ENCODE measurements at regions not wholly inside any gene's neighbourhood (a gene's known extent, or its start where the extent isn't known, plus 50 kb on each side); places are given as distances from the start of the nearest gene placed in this dataset.

GRCh38 chr6:93550551-93551276 is 131.4 kb upstream of the EPHA7 start:
- TF ChIP-seq, protein P1, sequence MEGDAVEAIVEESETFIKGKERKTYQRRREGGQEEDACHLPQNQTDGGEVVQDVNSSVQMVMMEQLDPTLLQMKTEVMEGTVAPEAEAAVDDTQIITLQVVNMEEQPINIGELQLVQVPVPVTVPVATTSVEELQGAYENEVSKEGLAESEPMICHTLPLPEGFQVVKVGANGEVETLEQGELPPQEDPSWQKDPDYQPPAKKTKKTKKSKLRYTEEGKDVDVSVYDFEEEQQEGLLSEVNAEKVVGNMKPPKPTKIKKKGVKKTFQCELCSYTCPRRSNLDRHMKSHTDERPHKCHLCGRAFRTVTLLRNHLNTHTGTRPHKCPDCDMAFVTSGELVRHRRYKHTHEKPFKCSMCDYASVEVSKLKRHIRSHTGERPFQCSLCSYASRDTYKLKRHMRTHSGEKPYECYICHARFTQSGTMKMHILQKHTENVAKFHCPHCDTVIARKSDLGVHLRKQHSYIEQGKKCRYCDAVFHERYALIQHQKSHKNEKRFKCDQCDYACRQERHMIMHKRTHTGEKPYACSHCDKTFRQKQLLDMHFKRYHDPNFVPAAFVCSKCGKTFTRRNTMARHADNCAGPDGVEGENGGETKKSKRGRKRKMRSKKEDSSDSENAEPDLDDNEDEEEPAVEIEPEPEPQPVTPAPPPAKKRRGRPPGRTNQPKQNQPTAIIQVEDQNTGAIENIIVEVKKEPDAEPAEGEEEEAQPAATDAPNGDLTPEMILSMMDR (IDR thresholded peaks at IDR 0.05) = no peak
- TF ChIP-seq POLR2A (IDR thresholded peaks at IDR 0.05) = no peak

Measured in right lobe of liver (tissue), 4 donors.